HT1080 (cell line): ENCODE measurements at regions not wholly inside any gene's neighbourhood (a gene's known extent, or its start where the extent isn't known, plus 50 kb on each side); places are given as distances from the start of the nearest gene placed in this dataset.
"Not testable (repeated sequence)": the region's sequence is repeated elsewhere in the genome, so short reads cannot be mapped to it uniquely, and the experiment has no call there.

Experiments used
- DNase-seq: peaks from one replicate; pipeline ENCODE4 v3.0.0-alpha.2; 2015; ENCODE audit warnings: low read depth

GRCh38 chr16:86245895-86246294 is 264.4 kb upstream of the FOXF1 start:
- DNase-seq = no peak

- no peak for DNase-seq
These were observed 261.9 kb upstream of the FOXF1 start for GRCh38 chr16:86248310-86248905.

- no peak for DNase-seq
These were observed 260.7 kb upstream of the FOXF1 start for GRCh38 chr16:86249631-86250030.

GRCh38 chr16:86251682-86252081 is 258.6 kb upstream of the FOXF1 start:
- DNase-seq = no peak

- peak; percentile 17 for DNase-seq
These were observed 257.7 kb upstream of the FOXF1 start for GRCh38 chr16:86252596-86252995.

- no peak for DNase-seq
These were observed 254.4 kb upstream of the FOXF1 start for GRCh38 chr16:86255966-86256365.

- no peak for DNase-seq
These were observed 253.3 kb upstream of the FOXF1 start for GRCh38 chr16:86256995-86257394.

GRCh38 chr16:86257546-86257945 is 252.8 kb upstream of the FOXF1 start:
- DNase-seq = no peak

- no peak for DNase-seq
These were observed 251.6 kb upstream of the FOXF1 start for GRCh38 chr16:86258713-86259112.

GRCh38 chr16:86259499-86259898 is 250.8 kb upstream of the FOXF1 start:
- DNase-seq = no peak

GRCh38 chr16:86261379-86261778 is 248.9 kb upstream of the FOXF1 start:
- peak; percentile 63 for DNase-seq

- DNase-seq = not testable (repeated sequence)
These were observed 242.7 kb upstream of the FOXF1 start for GRCh38 chr16:86267657-86268056.

- DNase-seq = no peak
These were observed 239.6 kb upstream of the FOXF1 start for GRCh38 chr16:86270696-86271095.

- DNase-seq = no peak
These were observed 237.6 kb upstream of the FOXF1 start for GRCh38 chr16:86272744-86273143.

GRCh38 chr16:86277221-86277620 is 233.1 kb upstream of the FOXF1 start:
- DNase-seq = no peak

GRCh38 chr16:86277859-86278258 is 232.5 kb upstream of the FOXF1 start:
- DNase-seq = not testable (repeated sequence)

GRCh38 chr16:86281421-86281820 is 228.9 kb upstream of the FOXF1 start:
- DNase-seq = no peak

GRCh38 chr16:86283944-86284343 is 226.4 kb upstream of the FOXF1 start:
- no peak for DNase-seq

- DNase-seq = no peak
These were observed 224.9 kb upstream of the FOXF1 start for GRCh38 chr16:86285421-86285820.

GRCh38 chr16:86285938-86286921 is 224.1 kb upstream of the FOXF1 start:
- DNase-seq = no peak

- no peak for DNase-seq
These were observed 223.2 kb upstream of the FOXF1 start for GRCh38 chr16:86286991-86287663.

GRCh38 chr16:86287664-86288201 is 222.6 kb upstream of the FOXF1 start:
- no peak for DNase-seq
